Neural cell (in vitro differentiated cells): ENCODE measurements at regions not wholly inside any gene's neighbourhood (a gene's known extent, or its start where the extent isn't known, plus 50 kb on each side); places are given as distances from the start of the nearest gene placed in this dataset.

Experiments used
- H2AFZ ChIP-seq: fragments of 200-600, 300-800 bp; sonication (generic), shearing (Covaris generic); 2 replicates; pipeline ENCODE4 v1.6.0; 2014; ENCODE audit warnings: low read depth, mild to moderate bottlenecking, antibody characterized with exemption, low read length, moderate library complexity
- H3F3A ChIP-seq: fragments of 200-600 bp; shearing (Covaris generic); 2 replicates; pipeline ENCODE4 v1.6.1; 2016; ENCODE audit warnings: mild to moderate bottlenecking, moderate library complexity, mixed read lengths, antibody characterized with exemption, low read length; ENCODE audit not compliant: insufficient read depth, poor library complexity, severe bottlenecking
- H3K27ac ChIP-seq: fragments of 200-600, 300-800 bp; sonication (generic), shearing (Covaris generic); 2 replicates; pipeline ENCODE4 v1.5.1; 2014; ENCODE audit warnings: mild to moderate bottlenecking, low read length, moderate library complexity
- H3K27me3 ChIP-seq: fragments of 300-800, 200-600 bp; sonication (generic), shearing (Covaris generic); 2 replicates; pipeline ENCODE4 v1.6.0; 2014; ENCODE audit warnings: mild to moderate bottlenecking, low read depth, low read length, moderate library complexity; ENCODE audit not compliant: insufficient read depth
- H3K36me3 ChIP-seq: fragments of 300-800, 200-600 bp; sonication (generic), shearing (Covaris generic); 2 replicates; pipeline ENCODE4 v1.5.1; 2014; ENCODE audit warnings: mild to moderate bottlenecking, antibody characterized with exemption, low read length, moderate library complexity; ENCODE audit not compliant: insufficient read depth
- H3K4me2 ChIP-seq: fragments of 300-800, 200-600 bp; sonication (generic), shearing (Covaris generic); 2 replicates; pipeline ENCODE4 v1.6.0; 2014; ENCODE audit warnings: mild to moderate bottlenecking, low read length
- H3K4me3 ChIP-seq: fragments of 300-800, 200-600 bp; sonication (generic), shearing (Covaris generic); 2 replicates; pipeline ENCODE4 v1.5.1; 2014; ENCODE audit warnings: mild to moderate bottlenecking, low read length, moderate library complexity
- H3K79me2 ChIP-seq: fragments of 200-600 bp; shearing (Covaris generic); replicated peaks from 2 replicates; pipeline ENCODE4 v1.6.0; 2014; ENCODE audit warnings: mild to moderate bottlenecking, low read length, moderate library complexity; ENCODE audit not compliant: insufficient read depth
- H3K9ac ChIP-seq: fragments of 300-800, 200-600 bp; sonication (generic), shearing (Covaris generic); 2 replicates; pipeline ENCODE4 v1.6.1; 2016; ENCODE audit warnings: mild to moderate bottlenecking, low read length, mixed read lengths
- H3K9me2 ChIP-seq: fragments of 200-600 bp; shearing (Covaris generic); 2 replicates; pipeline ENCODE4 v1.6.1; 2016; ENCODE audit warnings: mild to moderate bottlenecking, low read length, mixed read lengths; ENCODE audit not compliant: insufficient read depth
- H3K9me3 ChIP-seq: fragments of 200-600, 300-800 bp; sonication (generic), shearing (Covaris generic); 2 replicates; pipeline ENCODE4 v1.6.1; 2016; ENCODE audit warnings: mild to moderate bottlenecking, mixed run types, low read length, moderate library complexity, mixed read lengths
- H4K20me1 ChIP-seq: fragments of 200-600 bp; shearing (Covaris generic); 2 replicates; pipeline ENCODE4 v1.6.1; 2016; ENCODE audit warnings: mild to moderate bottlenecking, mixed run types; ENCODE audit not compliant: insufficient read depth
- CTCF ChIP-seq: fragments of 450-650 bp; IDR thresholded peaks from 2 replicates; pipeline ENCODE4 v1.5.1; 2014; ENCODE audit warnings: antibody characterized with exemption, mild to moderate bottlenecking, moderate library complexity; ENCODE audit not compliant: poor library complexity, severe bottlenecking
- EP300 ChIP-seq: fragments of 450-650 bp; conservative IDR thresholded peaks from 2 replicates; pipeline ENCODE4 v1.6.1; 2014; ENCODE audit warnings: antibody characterized with exemption, mild to moderate bottlenecking, moderate library complexity; ENCODE audit not compliant: poor library complexity, severe bottlenecking
- EZH2 ChIP-seq: fragments of 200-600, 300-800 bp; shearing (Covaris generic), sonication (generic); IDR thresholded peaks from 2 replicates; pipeline ENCODE4 v1.6.1; 2014; ENCODE audit warnings: antibody characterized with exemption, low read length, borderline replicate concordance, mild to moderate bottlenecking; ENCODE audit not compliant: insufficient read depth, poor library complexity, severe bottlenecking
- MXI1 ChIP-seq: fragments of 450-650 bp; conservative IDR thresholded peaks from 2 replicates; pipeline ENCODE4 v1.6.1; 2014; ENCODE audit warnings: antibody characterized with exemption, mild to moderate bottlenecking; ENCODE audit not compliant: poor library complexity, severe bottlenecking
- POLR2AphosphoS5 ChIP-seq: IDR thresholded peaks from 2 replicates; pipeline ENCODE4 v1.6.1; 2012
- RAD21 ChIP-seq: fragments of 450-650 bp; conservative IDR thresholded peaks from 2 replicates; pipeline ENCODE4 v1.6.1; 2014; ENCODE audit warnings: antibody characterized with exemption, mild to moderate bottlenecking, moderate library complexity
- REST ChIP-seq: IDR thresholded peaks from 2 replicates; pipeline ENCODE4 v1.6.1; 2012; ENCODE audit warnings: borderline replicate concordance
- SMC3 ChIP-seq: fragments of 450-650 bp; conservative IDR thresholded peaks from 2 replicates; pipeline ENCODE4 v1.6.1; 2014; ENCODE audit warnings: antibody characterized with exemption, mild to moderate bottlenecking, moderate library complexity; ENCODE audit not compliant: poor library complexity
- TAF1 ChIP-seq: IDR thresholded peaks from 2 replicates; pipeline ENCODE4 v1.6.1; 2012; ENCODE audit warnings: low read depth

- Histone ChIP-seq H2AFZ (no peak overlapping the region), H3K9me3 (no peaks in the 10 kb centered on the region), H3K9ac (no peak overlapping the region), H3K79me2 (no peaks in the 10 kb centered on the region), H3K27ac (no peak overlapping the region), H3F3A (no peaks in the 10 kb centered on the region), H3K4me3 (no peak overlapping the region), H3K27me3 (no peaks in the 10 kb centered on the region), H4K20me1 (no peaks in the 10 kb centered on the region), H3K9me2 (no peaks in the 10 kb centered on the region), H3K4me2 (no peak overlapping the region), H3K36me3 (no peaks in the 10 kb centered on the region)
- no peak for TF ChIP-seq EZH2
- TF ChIP-seq REST = no peak
- TF ChIP-seq SMC3 = no peak
- TF ChIP-seq EP300 = no peak
- TF ChIP-seq RAD21 = no peak
- no peak for TF ChIP-seq MXI1
- no peak for TF ChIP-seq POLR2AphosphoS5
- TF ChIP-seq CTCF = no peak
- no peak for TF ChIP-seq TAF1
Observed at GRCh38 chr2:4844881-4845280, 847.3 kb upstream of the SOX11 start.

- Histone ChIP-seq H3K9me2 (no peaks in the 10 kb centered on the region), H3K27ac (no peak overlapping the region), H3K9ac (no peak overlapping the region), H2AFZ (no peak overlapping the region), H3K4me2 (no peak overlapping the region), H3K9me3 (no peaks in the 10 kb centered on the region), H3K36me3 (no peaks in the 10 kb centered on the region), H3K27me3 (no peaks in the 10 kb centered on the region), H3K79me2 (no peaks in the 10 kb centered on the region), H3K4me3 (no peak overlapping the region), H3F3A (no peaks in the 10 kb centered on the region), H4K20me1 (no peaks in the 10 kb centered on the region)
- TF ChIP-seq POLR2AphosphoS5 = no peak
- TF ChIP-seq REST = no peak
- TF ChIP-seq MXI1 = no peak
- TF ChIP-seq RAD21 = no peak
- TF ChIP-seq EZH2 = no peak
- no peak for TF ChIP-seq EP300
- no peak for TF ChIP-seq TAF1
- no peak for TF ChIP-seq CTCF
- TF ChIP-seq SMC3 = no peak
Observed at GRCh38 chr2:4862031-4862430, 830.2 kb upstream of the SOX11 start.
